AG09309 (cell line): ENCODE measurements at regions not wholly inside any gene's neighbourhood (a gene's known extent, or its start where the extent isn't known, plus 50 kb on each side); places are given as distances from the start of the nearest gene placed in this dataset.
A peak's percentile ranks its signal among the peaks of the same experiment; 100 is the strongest.

Experiments used
- DNase-seq: peaks from one replicate; pipeline ENCODE4 v3.0.0-alpha.2; 2010; ENCODE audit warnings: low read depth
- H3K4me3 ChIP-seq: 2 replicates; pipeline ENCODE4 v1.5.1; 2011; ENCODE audit warnings: mild to moderate bottlenecking, low read depth, low read length, moderate library complexity; ENCODE audit not compliant: control insufficient read depth
- TF ChIP-seq, protein P1 (sequence below): IDR thresholded peaks from 2 replicates; pipeline ENCODE4 v1.5.1; 2011; ENCODE audit warnings: mild to moderate bottlenecking, low read depth, low read length, inconsistent platforms; ENCODE audit not compliant: insufficient read depth, control insufficient read depth; ENCODE audit errors: missing control alignments

GRCh38 chr21:27719226-27719625 lies 752.3 kb upstream of the ADAMTS5 start:
- DNase-seq = no peak
- no peak overlapping the region for H3K4me3 ChIP-seq
- TF ChIP-seq, protein P1, sequence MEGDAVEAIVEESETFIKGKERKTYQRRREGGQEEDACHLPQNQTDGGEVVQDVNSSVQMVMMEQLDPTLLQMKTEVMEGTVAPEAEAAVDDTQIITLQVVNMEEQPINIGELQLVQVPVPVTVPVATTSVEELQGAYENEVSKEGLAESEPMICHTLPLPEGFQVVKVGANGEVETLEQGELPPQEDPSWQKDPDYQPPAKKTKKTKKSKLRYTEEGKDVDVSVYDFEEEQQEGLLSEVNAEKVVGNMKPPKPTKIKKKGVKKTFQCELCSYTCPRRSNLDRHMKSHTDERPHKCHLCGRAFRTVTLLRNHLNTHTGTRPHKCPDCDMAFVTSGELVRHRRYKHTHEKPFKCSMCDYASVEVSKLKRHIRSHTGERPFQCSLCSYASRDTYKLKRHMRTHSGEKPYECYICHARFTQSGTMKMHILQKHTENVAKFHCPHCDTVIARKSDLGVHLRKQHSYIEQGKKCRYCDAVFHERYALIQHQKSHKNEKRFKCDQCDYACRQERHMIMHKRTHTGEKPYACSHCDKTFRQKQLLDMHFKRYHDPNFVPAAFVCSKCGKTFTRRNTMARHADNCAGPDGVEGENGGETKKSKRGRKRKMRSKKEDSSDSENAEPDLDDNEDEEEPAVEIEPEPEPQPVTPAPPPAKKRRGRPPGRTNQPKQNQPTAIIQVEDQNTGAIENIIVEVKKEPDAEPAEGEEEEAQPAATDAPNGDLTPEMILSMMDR = no peak

- H3K4me3 ChIP-seq = no peak overlapping the region
- TF ChIP-seq, protein P1 = no peak
- no peak for DNase-seq
These were observed 748.2 kb upstream of the ADAMTS5 start for GRCh38 chr21:27715131-27715530.

- no peak overlapping the region for H3K4me3 ChIP-seq
- DNase-seq = no peak
- TF ChIP-seq, protein P1 = no peak
These were observed 746.5 kb upstream of the ADAMTS5 start for GRCh38 chr21:27713154-27714109.

- DNase-seq = no peak
- H3K4me3 ChIP-seq = no peak overlapping the region
- TF ChIP-seq, protein P1 = no peak
These were observed 737.8 kb upstream of the ADAMTS5 start for GRCh38 chr21:27704567-27705166.

- peak; percentile 60 for DNase-seq
- H3K4me3 ChIP-seq = no peak overlapping the region
- TF ChIP-seq, protein P1 = no peak
These were observed 736.9 kb upstream of the ADAMTS5 start for GRCh38 chr21:27703791-27704190.

- TF ChIP-seq, protein P1 = peak; percentile 75
- peak; percentile 71 for DNase-seq
- no peak overlapping the region for H3K4me3 ChIP-seq
These were observed 734.2 kb upstream of the ADAMTS5 start for GRCh38 chr21:27700974-27701614.
